Memory B cell (primary cell): ENCODE measurements at regions not wholly inside any gene's neighbourhood (a gene's known extent, or its start where the extent isn't known, plus 50 kb on each side); places are given as distances from the start of the nearest gene placed in this dataset.
"Not testable (repeated sequence)": the region's sequence is repeated elsewhere in the genome, so short reads cannot be mapped to it uniquely, and the experiment has no call there.

Source experiments
- ATAC-seq: fragments of 150-1000 bp; cut with Tn5 transposase; 2 replicates; pipeline ENCODE4 v1.10.0; 2021; ENCODE audit warnings: low read depth, mild to moderate bottlenecking, moderate library complexity
- DNase-seq, 2 donors: peaks; one replicate each; pipeline ENCODE4 v3.0.0; 2022; ENCODE audit warnings: low spot score in 2 of 2
- H3K27ac Mint-ChIP-seq: one replicate; pipeline ENCODE4 v1.8.0; 2022; ENCODE audit warnings: mild to moderate bottlenecking, moderate library complexity, mixed read lengths
- H3K27me3 Mint-ChIP-seq: one replicate; pipeline ENCODE4 v1.8.0; 2022; ENCODE audit warnings: mixed read lengths
- H3K36me3 Mint-ChIP-seq: one replicate; pipeline ENCODE4 v1.8.0; 2022; ENCODE audit warnings: mild to moderate bottlenecking, mixed read lengths
- H3K4me1 Mint-ChIP-seq: one replicate; pipeline ENCODE4 v1.8.0; 2022; ENCODE audit warnings: mixed read lengths
- H3K4me3 Mint-ChIP-seq: one replicate; pipeline ENCODE4 v1.8.0; 2022; ENCODE audit warnings: mild to moderate bottlenecking, moderate library complexity, mixed read lengths
- H3K9me3 Mint-ChIP-seq: one replicate; pipeline ENCODE4 v1.8.0; 2022; ENCODE audit warnings: mixed read lengths

DNA sequence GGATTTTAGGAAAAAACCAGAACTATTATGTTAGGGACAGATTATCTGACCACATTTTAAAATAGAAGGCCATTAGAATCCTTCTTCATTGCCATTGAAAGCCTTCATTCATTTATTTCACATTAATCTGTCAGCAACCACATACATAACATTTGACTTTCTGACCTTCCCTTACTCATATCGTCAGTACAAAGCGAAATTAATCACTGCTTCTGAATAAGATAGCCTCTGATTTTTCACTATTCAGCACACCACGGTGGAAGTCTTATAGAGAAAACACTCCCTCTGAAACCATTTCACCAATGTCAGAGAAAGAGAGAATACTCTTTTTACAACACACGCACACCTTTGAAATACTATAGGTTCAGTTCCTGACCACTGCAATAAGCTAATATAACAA lies 442.5 kb upstream of the ID4 start:
- Mint-ChIP-seq H3K36me3 (no peaks in the 10 kb centered on the region), H3K27me3 (no peaks in the 10 kb centered on the region), H3K27ac (no peak overlapping the region), H3K4me3 (no peak overlapping the region), H3K9me3 (peaks cover 12% of the 10 kb centered on the region), H3K4me1 (no peaks in the 10 kb centered on the region)
- DNase-seq (no peak), ATAC-seq (no peak)

GRCh38 chr6:19395316-19395715 lies 441.9 kb upstream of the ID4 start:
- ATAC-seq: no peak

GRCh38 chr6:19399406-19399805 lies 437.8 kb upstream of the ID4 start:
- Mint-ChIP-seq H3K9me3 (peaks cover 7% of the 10 kb centered on the region), H3K4me1 (no peaks in the 10 kb centered on the region), H3K27me3 (no peaks in the 10 kb centered on the region), H3K27ac (no peak overlapping the region), H3K36me3 (no peaks in the 10 kb centered on the region), H3K4me3 (no peak overlapping the region)
- DNase-seq (no peak), ATAC-seq (no peak)

More at GRCh38 chr6:19395316-19395715, 441.9 kb upstream of the ID4 start:
- H3K27me3 Mint-ChIP-seq: no peaks in the 10 kb centered on the region
- no peaks in the 10 kb centered on the region for H3K4me1 Mint-ChIP-seq
- H3K36me3 Mint-ChIP-seq: no peaks in the 10 kb centered on the region
- no peak for DNase-seq
- peaks cover 12% of the 10 kb centered on the region for H3K9me3 Mint-ChIP-seq
- no peak overlapping the region for H3K27ac Mint-ChIP-seq
- no peak overlapping the region for H3K4me3 Mint-ChIP-seq

- H3K36me3 Mint-ChIP-seq, DNase-seq, H3K4me3 Mint-ChIP-seq, H3K27me3 Mint-ChIP-seq, H3K4me1 Mint-ChIP-seq, H3K27ac Mint-ChIP-seq, ATAC-seq: not testable (repeated sequence)
- H3K9me3 Mint-ChIP-seq: peaks cover 16% of the 10 kb centered on the region
Measured at GRCh38 chr6:19404884-19405283, 432.3 kb upstream of the ID4 start.

- H3K4me3 Mint-ChIP-seq: no peak overlapping the region
- no peaks in the 10 kb centered on the region for H3K4me1 Mint-ChIP-seq
- H3K36me3 Mint-ChIP-seq: no peaks in the 10 kb centered on the region
- H3K9me3 Mint-ChIP-seq: peaks cover 14% of the 10 kb centered on the region
- no peak overlapping the region for H3K27ac Mint-ChIP-seq
- DNase-seq: no peak
- no peak for ATAC-seq
- H3K27me3 Mint-ChIP-seq: no peaks in the 10 kb centered on the region
Measured at GRCh38 chr6:19408331-19408730, 428.8 kb upstream of the ID4 start.

DNA sequence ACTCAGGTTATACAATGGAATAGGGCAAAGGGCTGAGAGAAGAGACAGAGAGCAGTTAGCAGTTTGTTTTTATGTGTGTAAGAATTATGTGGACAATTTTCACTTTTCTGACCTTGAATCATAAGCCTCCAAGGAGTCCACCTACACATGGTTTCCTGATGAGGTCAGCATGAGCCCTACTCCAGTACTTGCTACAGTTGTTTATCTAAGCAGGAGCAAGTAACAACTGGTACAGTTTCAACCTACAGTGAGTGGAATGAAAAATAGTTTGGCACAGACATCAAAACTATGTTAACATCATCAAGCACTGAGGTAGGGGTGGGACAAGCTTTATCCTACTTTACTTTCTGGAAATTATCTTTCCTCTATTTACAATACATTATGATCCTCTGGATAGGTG lies 426.7 kb upstream of the ID4 start:
- Mint-ChIP-seq H3K9me3 (peaks cover 10% of the 10 kb centered on the region), H3K4me1 (no peaks in the 10 kb centered on the region), H3K36me3 (no peaks in the 10 kb centered on the region), H3K27me3 (no peaks in the 10 kb centered on the region), H3K4me3 (no peak overlapping the region), H3K27ac (no peak overlapping the region)
- ATAC-seq: no peak
- no peak for DNase-seq

DNA sequence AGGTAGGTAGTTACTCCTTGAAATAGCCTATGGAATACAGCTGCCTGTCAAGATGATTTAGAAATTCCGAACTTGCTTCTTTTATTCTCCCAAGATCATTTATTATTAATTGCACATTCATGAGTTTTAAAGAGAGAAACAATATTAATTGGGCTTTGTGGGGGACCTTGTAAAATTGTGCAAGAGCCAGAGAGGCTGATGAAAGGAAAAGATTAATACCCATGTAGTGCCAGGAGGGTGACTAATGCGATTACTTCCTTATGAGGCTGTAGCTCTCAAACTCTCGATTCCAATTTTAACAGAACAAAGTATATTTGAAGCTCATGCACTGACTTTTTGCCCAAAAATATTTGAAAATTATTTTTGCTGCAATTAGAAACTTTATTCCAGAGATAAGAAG lies 423.8 kb upstream of the ID4 start:
- ATAC-seq: no peak
- DNase-seq: no peak
- Mint-ChIP-seq H3K4me1 (no peaks in the 10 kb centered on the region), H3K36me3 (no peaks in the 10 kb centered on the region), H3K27me3 (no peaks in the 10 kb centered on the region), H3K4me3 (no peak overlapping the region), H3K9me3 (peaks cover 9% of the 10 kb centered on the region), H3K27ac (no peak overlapping the region)

DNA sequence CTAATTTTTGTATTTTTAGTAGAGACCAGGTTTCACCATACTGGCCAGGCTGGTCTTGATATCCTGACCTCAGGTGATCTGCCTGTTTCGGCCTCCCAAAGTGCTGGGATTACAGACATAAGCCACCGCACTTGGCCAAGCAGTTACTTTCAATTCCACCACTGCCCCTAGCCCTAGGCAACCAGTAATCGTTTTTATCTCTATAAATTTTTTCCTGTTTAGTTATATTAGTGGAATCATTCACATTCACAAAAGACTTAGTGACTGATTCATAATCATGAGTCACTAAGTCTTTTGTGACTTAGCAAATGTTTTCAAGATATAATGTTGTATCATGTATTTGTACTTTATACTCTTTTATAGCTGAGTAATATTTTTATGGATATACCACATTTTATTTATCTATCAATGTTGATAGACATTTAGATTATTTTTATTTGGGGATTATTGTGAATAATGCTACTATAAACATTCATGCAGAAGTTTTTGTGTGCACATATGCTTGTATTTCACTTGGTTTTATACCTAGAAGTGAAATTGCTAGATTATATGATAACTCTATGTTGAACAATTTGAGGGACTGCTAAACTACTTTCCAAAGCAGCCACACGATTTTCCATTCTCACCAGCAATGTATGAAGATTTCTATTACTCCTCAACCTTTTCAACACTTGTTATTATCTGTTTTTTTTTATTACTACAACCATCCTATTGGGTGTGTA lies 421.4 kb upstream of the ID4 start:
- Mint-ChIP-seq H3K9me3 (peaks cover 12% of the 10 kb centered on the region), H3K27me3 (no peaks in the 10 kb centered on the region), H3K4me1 (no peaks in the 10 kb centered on the region), H3K4me3 (no peak overlapping the region), H3K36me3 (no peaks in the 10 kb centered on the region), H3K27ac (no peak overlapping the region)
- ATAC-seq: no peak
- no peak for DNase-seq

- Mint-ChIP-seq H3K9me3 (peaks cover 12% of the 10 kb centered on the region), H3K27me3 (no peaks in the 10 kb centered on the region), H3K27ac (no peak overlapping the region), H3K4me3 (no peak overlapping the region), H3K4me1 (no peaks in the 10 kb centered on the region), H3K36me3 (no peaks in the 10 kb centered on the region)
- DNase-seq (no peak), ATAC-seq (no peak)
Measured at GRCh38 chr6:19416811-19417210, 420.4 kb upstream of the ID4 start.

GRCh38 chr6:19417713-19418112 lies 419.5 kb upstream of the ID4 start:
- no peak overlapping the region for H3K27ac Mint-ChIP-seq
- DNase-seq: no peak
- no peaks in the 10 kb centered on the region for H3K27me3 Mint-ChIP-seq
- H3K4me3 Mint-ChIP-seq: no peak overlapping the region
- peaks cover 12% of the 10 kb centered on the region for H3K9me3 Mint-ChIP-seq
- no peaks in the 10 kb centered on the region for H3K36me3 Mint-ChIP-seq
- no peak for ATAC-seq
- H3K4me1 Mint-ChIP-seq: no peaks in the 10 kb centered on the region

- DNase-seq: no peak
- H3K36me3 Mint-ChIP-seq: no peaks in the 10 kb centered on the region
- H3K4me3 Mint-ChIP-seq: no peak overlapping the region
- no peaks in the 10 kb centered on the region for H3K4me1 Mint-ChIP-seq
- ATAC-seq: no peak
- no peak overlapping the region for H3K27ac Mint-ChIP-seq
- peaks cover 7% of the 10 kb centered on the region for H3K9me3 Mint-ChIP-seq
- H3K27me3 Mint-ChIP-seq: no peaks in the 10 kb centered on the region
Measured at GRCh38 chr6:19424853-19425252, 412.3 kb upstream of the ID4 start.

DNA sequence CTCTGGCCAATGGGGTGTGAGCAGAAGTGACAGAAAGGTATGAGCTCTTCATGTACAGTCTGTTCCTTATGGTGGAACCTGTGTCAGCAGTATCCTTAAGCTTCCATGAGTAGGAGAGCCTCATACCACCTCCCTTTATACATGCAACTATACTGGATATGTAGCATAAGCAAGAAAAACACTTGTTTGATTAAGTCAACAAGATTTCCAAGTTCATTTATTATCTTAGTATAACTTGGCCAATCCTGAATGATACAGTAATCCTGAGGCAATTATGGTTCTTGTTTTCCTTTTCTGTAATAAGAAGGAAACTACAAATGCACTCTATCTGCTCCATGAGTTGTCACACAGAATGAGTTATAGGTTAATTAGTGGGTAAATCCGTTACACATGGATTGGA lies 409.6 kb upstream of the ID4 start:
- H3K36me3 Mint-ChIP-seq: no peaks in the 10 kb centered on the region
- ATAC-seq: no peak
- H3K27ac Mint-ChIP-seq: no peak overlapping the region
- H3K4me3 Mint-ChIP-seq: no peak overlapping the region
- DNase-seq: no peak
- no peaks in the 10 kb centered on the region for H3K27me3 Mint-ChIP-seq
- peaks cover 7% of the 10 kb centered on the region for H3K9me3 Mint-ChIP-seq
- no peaks in the 10 kb centered on the region for H3K4me1 Mint-ChIP-seq

- peaks cover 12% of the 10 kb centered on the region for H3K9me3 Mint-ChIP-seq
- no peaks in the 10 kb centered on the region for H3K4me1 Mint-ChIP-seq
- H3K27ac Mint-ChIP-seq: no peak overlapping the region
- ATAC-seq: no peak
- H3K27me3 Mint-ChIP-seq: no peaks in the 10 kb centered on the region
- no peaks in the 10 kb centered on the region for H3K36me3 Mint-ChIP-seq
- DNase-seq: no peak
- H3K4me3 Mint-ChIP-seq: no peak overlapping the region
Measured at GRCh38 chr6:19432966-19433498, 404.1 kb upstream of the ID4 start.

GRCh38 chr6:19434065-19434464 lies 403.1 kb upstream of the ID4 start:
- ATAC-seq: no peak
- H3K4me1 Mint-ChIP-seq: no peaks in the 10 kb centered on the region
- no peak for DNase-seq
- H3K9me3 Mint-ChIP-seq: peaks cover 12% of the 10 kb centered on the region
- H3K27me3 Mint-ChIP-seq: no peaks in the 10 kb centered on the region
- no peak overlapping the region for H3K4me3 Mint-ChIP-seq
- H3K36me3 Mint-ChIP-seq: no peaks in the 10 kb centered on the region
- no peak overlapping the region for H3K27ac Mint-ChIP-seq

DNA sequence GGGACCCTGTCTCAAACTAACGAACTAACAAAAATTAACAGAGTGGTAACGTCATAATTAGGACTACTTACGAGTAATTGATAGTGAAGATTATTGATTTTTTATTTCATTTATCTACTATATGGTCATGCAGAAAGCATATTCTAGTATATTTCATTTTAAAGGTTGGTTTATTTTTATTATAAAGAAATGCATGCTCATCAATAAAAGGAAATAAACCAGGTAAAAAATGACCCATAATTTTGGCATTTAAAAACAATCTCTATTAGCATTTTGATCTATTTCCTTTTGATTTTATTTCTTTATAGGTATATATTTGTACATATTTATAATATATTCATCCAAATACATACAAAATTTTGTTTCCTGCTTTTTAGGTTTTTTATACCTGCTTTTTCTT lies 401.4 kb upstream of the ID4 start:
- Mint-ChIP-seq H3K9me3 (peaks cover 12% of the 10 kb centered on the region), H3K4me3 (no peak overlapping the region), H3K4me1 (no peaks in the 10 kb centered on the region), H3K36me3 (no peaks in the 10 kb centered on the region), H3K27ac (no peak overlapping the region), H3K27me3 (no peaks in the 10 kb centered on the region)
- no peak for DNase-seq
- ATAC-seq: no peak
